ENCODE measurements at regions not wholly inside any gene's neighbourhood (a gene's known extent, or its start where the extent isn't known, plus 50 kb on each side); places are given as distances from the start of the nearest gene placed in this dataset.

GRCh38 chr4:61067381-61067780 is 132.7 kb upstream of the ADGRL3 start:
- TF ChIP-seq CTCF (conservative IDR thresholded peaks at IDR 0.05; ENCODE audit: low read length) (no peak), EZH2phosphoT487 (IDR thresholded peaks at IDR 0.05; ENCODE audit: borderline replicate concordance) (no peak)
